Psoas muscle (tissue), 7 donors: ENCODE measurements at regions not wholly inside any gene's neighbourhood (a gene's known extent, or its start where the extent isn't known, plus 50 kb on each side); places are given as distances from the start of the nearest gene placed in this dataset.
"Not testable (repeated sequence)": the region's sequence is repeated elsewhere in the genome, so short reads cannot be mapped to it uniquely, and the experiment has no call there.

ENCODE experiments used
- ATAC-seq, 4 donors: fragments of 200-7000 bp; cut with Tn5 transposase; one replicate each; pipeline ENCODE4 v1.9.1; 2020; ENCODE audit warnings: moderate library complexity in 3 of 4, mild to moderate bottlenecking in 2 of 4
- DNase-seq, 2 donors: peaks; one replicate each; pipeline ENCODE4 v3.0.0-alpha.2; 2020
- H3K27ac ChIP-seq: fragments of 200-600 bp; one replicate; pipeline ENCODE4 v1.8.0; 2022
- H3K27me3 ChIP-seq, 3 donors: fragments of 200-600 bp in 1 of 3; one replicate each; pipeline versions ENCODE4 v1.6.1 to v1.8.0; 2013 to 2022; ENCODE audit warnings: low read length in 2 of 3, mild to moderate bottlenecking in 2 of 3, moderate library complexity in 1 of 3; ENCODE audit not compliant: insufficient read depth in 3 of 3
- H3K36me3 ChIP-seq, 2 donors: fragments of 200-600 bp in 1 of 2; one replicate each; pipeline versions ENCODE4 v1.6.1 to v1.8.0; 2013 to 2022; ENCODE audit warnings: low read depth in 1 of 2, mild to moderate bottlenecking in 1 of 2, moderate library complexity in 1 of 2; ENCODE audit not compliant: insufficient read depth in 1 of 2
- H3K4me1 ChIP-seq: fragments of 200-600 bp; one replicate; pipeline ENCODE4 v1.8.0; 2022
- H3K4me3 ChIP-seq: fragments of 200-600 bp; one replicate; pipeline ENCODE4 v1.8.0; 2022; ENCODE audit warnings: mild to moderate bottlenecking
- H3K9me3 ChIP-seq: fragments of 200-600 bp; one replicate; pipeline ENCODE4 v1.8.0; 2022
- CTCF ChIP-seq: fragments of 200-600 bp; IDR thresholded peaks from one replicate; pipeline ENCODE4 v1.8.0; 2022; ENCODE audit warnings: antibody characterized with exemption
- WGBS, 3 donors: extraction: QIAGEN DNeasy Blood & Tissue Kit; methylation state at CpG; one replicate each; pipeline versions ENCODE4 v1.1.6 to v1.1.7; 2013; 5-methylcytosine and 5-hydroxymethylcytosine counted together
- intact Hi-C, 2 donors: fragments of 100-400 bp; cut with DNase I; formaldehyde crosslinking; loops; one replicate each; pipeline versions ENCODE4 v1.11.0 to v1.14.2; 2022
- donor health status: healthy with polysubstance abuse.
- donor health status: DM: no; HTN: no; CAD: no; lungs with moderate emphysema.
- donor health status: Bipolar disorder and iron deficiency.
- donor health status: healthy.
- donor health status: DM: yes; HTN: yes; CAD: no.
- donor health status: DM: no; HTN: no; CAD: no.
- donor health status: DM: yes; HTN: yes; CAD: no.

GRCh38 chr4:111070390-111070789 lies 447.5 kb upstream of the PITX2 start:
- ATAC-seq = no peak
- Histone ChIP-seq H3K4me1 (no peaks in the 10 kb centered on the region), H3K4me3 (no peak overlapping the region), H3K36me3 (no peaks in the 10 kb centered on the region), H3K9me3 (peaks cover 7% of the 10 kb centered on the region), H3K27me3 (no peaks in the 10 kb centered on the region), H3K27ac (no peak overlapping the region)
- intact Hi-C loops = no loop called here
- WGBS, 3 donors = 50 to 62% (median 55%) methylated on average over 4 of the region's 4 CpGs
- DNase-seq = no peak
- no peak for TF ChIP-seq CTCF

DNA sequence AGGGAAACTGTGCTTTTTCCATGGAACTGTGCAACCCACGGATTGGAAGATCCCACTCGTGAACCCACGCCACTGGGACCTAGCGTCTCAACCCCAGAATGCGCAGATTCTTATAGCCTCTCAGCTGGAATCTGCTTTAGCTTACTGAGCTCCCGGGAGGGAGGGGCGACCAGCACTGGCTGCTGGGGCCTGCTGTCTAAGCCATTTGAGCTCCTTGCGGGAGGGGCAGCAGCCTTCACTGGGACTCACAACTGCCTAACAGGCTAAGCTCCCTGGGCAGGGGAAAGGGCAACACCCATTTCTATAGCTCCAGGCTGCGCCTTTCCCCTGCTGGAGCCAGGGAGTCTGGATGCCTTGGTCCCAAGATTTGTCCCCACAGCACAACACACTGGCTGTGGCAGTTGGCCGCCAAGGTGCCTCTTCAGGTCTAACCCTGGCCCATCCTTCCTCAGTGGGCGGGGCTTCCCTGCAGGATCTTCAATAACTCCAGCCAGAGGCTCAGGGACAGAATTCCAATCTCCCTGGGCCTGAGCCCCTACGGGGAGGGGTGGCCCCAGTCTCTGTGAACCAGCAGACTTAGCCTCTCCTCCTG lies 451.7 kb upstream of the PITX2 start:
- Histone ChIP-seq H3K4me1 (no peaks in the 10 kb centered on the region), H3K27me3 (no peaks in the 10 kb centered on the region), H3K36me3 (no peaks in the 10 kb centered on the region), H3K4me3 (no peak overlapping the region), H3K27ac (no peak overlapping the region), H3K9me3 (peaks cover 11% of the 10 kb centered on the region)
- intact Hi-C loops = no loop called here
- TF ChIP-seq CTCF = no peak
- DNase-seq (no peak), ATAC-seq (no peak)
- 88 to 89% (median 88%) methylated on average over 12 of the region's 12 CpGs for whole genome bisulfite sequencing, 3 donors

DNA sequence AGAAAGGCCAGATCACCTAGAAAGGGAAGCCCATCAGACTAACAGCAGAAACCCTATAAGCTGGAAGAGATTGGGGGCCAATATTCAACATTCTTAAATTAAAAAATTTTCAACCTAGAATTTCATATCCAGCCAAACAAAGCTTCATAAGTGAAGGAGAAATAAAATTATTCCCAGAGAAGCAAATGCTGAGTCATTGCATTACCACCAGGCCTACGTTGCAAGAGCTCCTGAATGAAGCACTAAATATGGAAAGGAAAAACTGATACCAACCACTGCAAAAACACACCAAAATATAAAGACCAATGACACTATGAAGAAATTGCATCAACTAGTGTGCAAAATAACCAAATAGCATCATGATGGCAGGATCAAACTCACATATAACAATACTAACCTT lies 453.4 kb upstream of the PITX2 start:
- ATAC-seq, H3K4me1 ChIP-seq, H3K4me3 ChIP-seq, H3K27me3 ChIP-seq, H3K36me3 ChIP-seq, DNase-seq, H3K27ac ChIP-seq, intact Hi-C loops: not testable (repeated sequence)
- H3K9me3 ChIP-seq = peaks cover 11% of the 10 kb centered on the region
- 69 to 77% (median 74%) methylated on average over 1 of the region's 1 CpG for WGBS, 3 donors

DNA sequence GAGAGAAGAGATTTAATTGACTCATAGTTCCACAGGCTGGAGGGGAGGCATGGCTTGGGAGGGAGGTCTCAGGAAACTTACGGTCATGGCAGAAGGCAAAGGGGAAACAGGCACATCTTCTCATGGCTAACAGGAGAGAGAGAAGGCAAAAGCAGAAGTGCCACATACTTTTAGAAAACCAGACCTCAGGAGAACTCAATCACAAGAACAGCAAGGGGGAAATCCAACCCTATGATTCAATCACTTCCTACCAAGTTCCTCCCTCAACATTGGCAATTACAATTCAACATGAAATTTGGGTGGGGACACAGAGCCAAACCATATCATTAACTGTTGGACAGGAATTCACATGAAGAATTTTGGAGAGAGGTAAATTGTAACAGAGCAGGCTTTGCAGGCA lies 485.3 kb upstream of the PITX2 start:
- H3K9me3 ChIP-seq = no peaks in the 10 kb centered on the region
- no peaks in the 10 kb centered on the region for H3K36me3 ChIP-seq
- intact Hi-C loops = no loop called here
- no peak overlapping the region for H3K27ac ChIP-seq
- H3K27me3 ChIP-seq = no peaks in the 10 kb centered on the region
- no peak for TF ChIP-seq CTCF
- 63 to 86% (median 77%) methylated on average over 1 of the region's 1 CpG for WGBS, 3 donors
- no peak for DNase-seq
- no peaks in the 10 kb centered on the region for H3K4me1 ChIP-seq
- H3K4me3 ChIP-seq = no peak overlapping the region
- ATAC-seq = no peak

DNA sequence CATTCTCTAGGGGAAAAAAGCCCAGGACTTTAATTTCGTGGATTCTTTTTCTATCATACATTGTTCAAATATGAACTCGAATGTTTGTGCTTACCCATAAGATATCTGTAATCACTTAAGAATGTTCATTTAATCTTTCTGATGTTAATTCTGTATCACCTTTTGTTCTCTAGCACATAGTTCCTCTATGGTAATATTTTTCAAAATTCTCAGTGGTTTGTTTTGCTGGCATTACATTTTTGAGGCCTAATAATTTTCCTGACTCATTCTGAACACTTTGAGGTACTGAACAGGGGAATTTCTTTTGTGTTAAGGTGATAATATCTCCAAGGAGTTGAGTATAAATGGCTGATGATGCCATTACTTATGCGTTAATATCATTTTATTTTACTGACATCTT lies 490.7 kb upstream of the PITX2 start:
- Histone ChIP-seq H3K36me3 (no peaks in the 10 kb centered on the region), H3K27ac (no peak overlapping the region), H3K27me3 (no peaks in the 10 kb centered on the region), H3K4me3 (no peak overlapping the region), H3K4me1 (no peaks in the 10 kb centered on the region), H3K9me3 (no peaks in the 10 kb centered on the region)
- intact Hi-C loops = no loop called here
- DNase-seq (no peak), ATAC-seq (no peak)
- TF ChIP-seq CTCF = no peak
- 71 to 76% (median 74%) methylated on average over 3 of the region's 3 CpGs for WGBS, 3 donors
